ENCODE measurements at regions not wholly inside any gene's neighbourhood (a gene's known extent, or its start where the extent isn't known, plus 50 kb on each side); places are given as distances from the start of the nearest gene placed in this dataset.

DNA sequence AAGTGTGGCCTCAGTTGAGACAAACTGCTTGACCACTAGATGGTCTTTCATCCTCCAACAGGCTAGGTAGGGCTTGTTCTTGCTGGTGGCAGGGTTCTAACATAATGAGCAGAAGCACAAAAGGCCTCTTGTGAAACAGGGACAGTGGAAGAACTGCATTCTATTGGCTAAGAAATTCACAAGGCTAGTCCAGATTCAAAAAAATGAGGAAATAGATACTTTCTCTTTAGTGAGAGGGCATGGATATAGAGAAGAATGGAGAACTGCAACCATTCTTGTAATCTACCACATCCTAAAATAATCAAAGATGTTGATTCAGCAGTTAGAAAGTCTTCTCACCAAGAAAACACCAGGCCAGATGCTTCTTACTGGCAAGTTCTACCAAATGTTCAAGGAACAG is 143.7 kb upstream of the LRIG1 start:
- H2BK20ac ChIP-seq (ENCODE audit: low read length) = peak overlapping the region; percentile 25; the same call in 1 of the 2 replicates
- DNase-seq (ENCODE audit: low read depth in 1 of 2, low spot score in 2 of 2) = no peak
- H4K20me1 ChIP-seq (replicated peaks in 1 of 2; ENCODE audit: control insufficient read depth in 1 of 2, insufficient read depth in 2 of 2, low read length in 2 of 2) = no peaks in the 10 kb centered on the region
- no peaks in the 10 kb centered on the region for H3K79me2 ChIP-seq (ENCODE audit: control insufficient read depth in 1 of 2, insufficient read depth in 2 of 2, low read length in 2 of 2)
- no peaks in the 10 kb centered on the region; a peak in 1 of 4 replicates for H3K9me3 ChIP-seq (ENCODE audit: insufficient read depth in 2 of 2, low read depth in 1 of 2, low read length in 1 of 2)
- H2BK5ac ChIP-seq (ENCODE audit: low read depth, low read length) = no peak overlapping the region
- ChIA-PET POLR2A (ENCODE audit: partially characterized antibody) (no interaction called here), CTCF (ENCODE audit: partially characterized antibody) (no interaction called here)
- no peak overlapping the region for H3K27ac ChIP-seq (ENCODE audit: low read depth, low read length)
- H4K5ac ChIP-seq (ENCODE audit: insufficient read length, low read depth, low read length) = no peak overlapping the region
- H2BK15ac ChIP-seq (ENCODE audit: low read length) = no peak overlapping the region
- H4K8ac ChIP-seq (ENCODE audit: extremely low read depth, insufficient read depth, low read length) = no peak overlapping the region
- no peaks in the 10 kb centered on the region for H3K23me2 ChIP-seq (ENCODE audit: low read depth, low read length)
- no peak overlapping the region for H2BK12ac ChIP-seq (ENCODE audit: low read depth, low read length)
- H2AFZ ChIP-seq (ENCODE audit: low read length) = no peak overlapping the region
- H3K14ac ChIP-seq (ENCODE audit: insufficient read length) = no peak overlapping the region
- H3K27me3 ChIP-seq (replicated peaks in 1 of 4; ENCODE audit: control insufficient read depth in 3 of 4, extremely low read depth in 1 of 4, insufficient read depth in 3 of 4, low read length in 3 of 4) = peaks cover 0 to 2% (median 0%) of the 10 kb centered on the region in 4 experiments; a peak in 1 of 7 replicates
- no peak overlapping the region for H3K4me3 ChIP-seq (ENCODE audit: extremely low read depth in 1 of 4, insufficient read depth in 2 of 4, low read depth in 3 of 4, low read length in 4 of 4)
- no peak overlapping the region for H4K91ac ChIP-seq (replicated peaks; ENCODE audit: insufficient read length, low read length)
- peaks cover 0 to 3% (median 0%) of the 10 kb centered on the region in 4 experiments; a peak in 1 of 7 replicates for H3K4me1 ChIP-seq (replicated peaks in 1 of 4; ENCODE audit: control insufficient read depth in 3 of 4, insufficient read depth in 4 of 4, low read length in 3 of 4)
- H3K36me3 ChIP-seq (ENCODE audit: control insufficient read depth in 2 of 4, insufficient read depth in 4 of 4, low read length in 3 of 4) = no peaks in the 10 kb centered on the region
- no peaks in the 10 kb centered on the region for H3K79me1 ChIP-seq (ENCODE audit: low read depth, low read length)
- H3K4ac ChIP-seq (replicated peaks; ENCODE audit: insufficient read length, low read depth, low read length) = no peak overlapping the region
- H2AK5ac ChIP-seq (ENCODE audit: low read depth, low read length) = no peak overlapping the region
- H3K56ac ChIP-seq (replicated peaks; ENCODE audit: insufficient read length, low read depth, low read length) = no peak overlapping the region
- no peak overlapping the region for H3K18ac ChIP-seq (ENCODE audit: extremely low read depth, low read length)
- no peak overlapping the region for H2BK120ac ChIP-seq (replicated peaks; ENCODE audit: low read depth, low read length)
- FAIRE-seq = no peak
- no peak overlapping the region for H3K23ac ChIP-seq (ENCODE audit: insufficient read length)
- H3K9ac ChIP-seq (replicated peaks in 1 of 4; ENCODE audit: extremely low read depth in 1 of 4, low read depth in 3 of 4, low read length in 3 of 4) = no peak overlapping the region
- H3K4me2 ChIP-seq (ENCODE audit: insufficient read depth in 1 of 2, low read depth in 2 of 2, low read length in 2 of 2) = no peak overlapping the region
- no peak for TF ChIP-seq ATF2 (IDR thresholded peaks at IDR 0.05; ENCODE audit: low read length)
- TF ChIP-seq JUN (IDR thresholded peaks at IDR 0.05; ENCODE audit: low read depth, low read length) = no peak
- TF ChIP-seq SP2 (IDR thresholded peaks at IDR 0.05; ENCODE audit: low read length) = no peak
- TF ChIP-seq SUZ12 (IDR thresholded peaks at IDR 0.05; ENCODE audit: low read length) = no peak
- no peak for TF ChIP-seq SP4 (IDR thresholded peaks at IDR 0.05; ENCODE audit: low read length)
- no peak for TF ChIP-seq TEAD4 (IDR thresholded peaks at IDR 0.05; ENCODE audit: low read depth, low read length)
- TF ChIP-seq SAP30 (IDR thresholded peaks at IDR 0.05; ENCODE audit: insufficient read depth, insufficient replicate concordance, low read length) = no peak
- TF ChIP-seq CBX8 (IDR thresholded peaks at IDR 0.05; ENCODE audit: borderline replicate concordance, low read depth, low read length) = no peak

Measured in H1 (cell line).